SK-N-SH (cell line): ENCODE measurements at regions not wholly inside any gene's neighbourhood (a gene's known extent, or its start where the extent isn't known, plus 50 kb on each side); places are given as distances from the start of the nearest gene placed in this dataset.

Experiments used
- CTCF ChIP-seq: fragments of 200-600 bp; sonication (generic); IDR thresholded peaks from 2 replicates; pipeline ENCODE4 v1.6.1; 2017; ENCODE audit warnings: antibody characterized with exemption, mild to moderate bottlenecking, moderate library complexity
- EP300 ChIP-seq, 2 experiments: IDR thresholded peaks; 2 replicates each; pipeline versions ENCODE4 v1.4.0 to v1.6.1; 2012; ENCODE audit warnings: borderline replicate concordance in 1 of 2, low read depth in 1 of 2, low read length in 1 of 2
- EZH2phosphoT487 ChIP-seq: fragments of 200-600 bp; sonication (generic); IDR thresholded peaks from 2 replicates; pipeline ENCODE4 v1.6.1; 2017; ENCODE audit warnings: low read depth, mixed run types, mild to moderate bottlenecking, antibody characterized with exemption, moderate library complexity, borderline replicate concordance
- JUND ChIP-seq: IDR thresholded peaks from 2 replicates; pipeline ENCODE4 v1.4.0; 2012
- MAX ChIP-seq: IDR thresholded peaks from 2 replicates; pipeline ENCODE4 v1.4.0; 2012; ENCODE audit warnings: low read depth
- MEF2A ChIP-seq: IDR thresholded peaks from 2 replicates; pipeline ENCODE4 v1.4.0; 2012; ENCODE audit warnings: low read depth, borderline replicate concordance
- MXI1 ChIP-seq: IDR thresholded peaks from 2 replicates; pipeline ENCODE4 v1.6.1; 2012; ENCODE audit warnings: mild to moderate bottlenecking, low read depth, low read length, improper control_type of control experiment
- POLR2AphosphoS5 ChIP-seq: IDR thresholded peaks from 2 replicates; pipeline ENCODE4 v1.6.1; 2012; ENCODE audit warnings: low read depth, low read length
- RAD21 ChIP-seq: IDR thresholded peaks from 2 replicates; pipeline ENCODE4 v1.6.1; 2012; ENCODE audit warnings: mild to moderate bottlenecking, low read length
- RFX5 ChIP-seq: IDR thresholded peaks from 2 replicates; pipeline ENCODE4 v1.6.1; 2012; ENCODE audit warnings: mild to moderate bottlenecking, improper control_type of control experiment, low read length
- TAF1 ChIP-seq: IDR thresholded peaks from 2 replicates; pipeline ENCODE4 v1.6.1; 2012; ENCODE audit warnings: low read depth, mild to moderate bottlenecking, low read length, moderate library complexity, borderline replicate concordance
- ZBTB33 ChIP-seq: IDR thresholded peaks from 2 replicates; pipeline ENCODE4 v1.4.0; 2012; ENCODE audit warnings: low read depth, borderline replicate concordance
- TF ChIP-seq, protein P1 (sequence below): IDR thresholded peaks from 2 replicates; pipeline ENCODE4 v1.6.1; 2012; ENCODE audit warnings: mild to moderate bottlenecking, low read depth, low read length, moderate library complexity

- no peak for TF ChIP-seq CTCF
- TF ChIP-seq, protein P1, sequence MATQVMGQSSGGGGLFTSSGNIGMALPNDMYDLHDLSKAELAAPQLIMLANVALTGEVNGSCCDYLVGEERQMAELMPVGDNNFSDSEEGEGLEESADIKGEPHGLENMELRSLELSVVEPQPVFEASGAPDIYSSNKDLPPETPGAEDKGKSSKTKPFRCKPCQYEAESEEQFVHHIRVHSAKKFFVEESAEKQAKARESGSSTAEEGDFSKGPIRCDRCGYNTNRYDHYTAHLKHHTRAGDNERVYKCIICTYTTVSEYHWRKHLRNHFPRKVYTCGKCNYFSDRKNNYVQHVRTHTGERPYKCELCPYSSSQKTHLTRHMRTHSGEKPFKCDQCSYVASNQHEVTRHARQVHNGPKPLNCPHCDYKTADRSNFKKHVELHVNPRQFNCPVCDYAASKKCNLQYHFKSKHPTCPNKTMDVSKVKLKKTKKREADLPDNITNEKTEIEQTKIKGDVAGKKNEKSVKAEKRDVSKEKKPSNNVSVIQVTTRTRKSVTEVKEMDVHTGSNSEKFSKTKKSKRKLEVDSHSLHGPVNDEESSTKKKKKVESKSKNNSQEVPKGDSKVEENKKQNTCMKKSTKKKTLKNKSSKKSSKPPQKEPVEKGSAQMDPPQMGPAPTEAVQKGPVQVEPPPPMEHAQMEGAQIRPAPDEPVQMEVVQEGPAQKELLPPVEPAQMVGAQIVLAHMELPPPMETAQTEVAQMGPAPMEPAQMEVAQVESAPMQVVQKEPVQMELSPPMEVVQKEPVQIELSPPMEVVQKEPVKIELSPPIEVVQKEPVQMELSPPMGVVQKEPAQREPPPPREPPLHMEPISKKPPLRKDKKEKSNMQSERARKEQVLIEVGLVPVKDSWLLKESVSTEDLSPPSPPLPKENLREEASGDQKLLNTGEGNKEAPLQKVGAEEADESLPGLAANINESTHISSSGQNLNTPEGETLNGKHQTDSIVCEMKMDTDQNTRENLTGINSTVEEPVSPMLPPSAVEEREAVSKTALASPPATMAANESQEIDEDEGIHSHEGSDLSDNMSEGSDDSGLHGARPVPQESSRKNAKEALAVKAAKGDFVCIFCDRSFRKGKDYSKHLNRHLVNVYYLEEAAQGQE: no peak
- TF ChIP-seq ZBTB33: no peak
- no peak for TF ChIP-seq POLR2AphosphoS5
- TF ChIP-seq MAX: no peak
- TF ChIP-seq MEF2A: no peak
- TF ChIP-seq EZH2phosphoT487: no peak
- no peak for TF ChIP-seq TAF1
- no peak for TF ChIP-seq RFX5
- TF ChIP-seq JUND: no peak
- no peak for TF ChIP-seq MXI1
- TF ChIP-seq RAD21: no peak
- TF ChIP-seq EP300 (IDR thresholded peaks at IDR 0.05; ENCODE audit: borderline replicate concordance in 1 of 2, low read depth in 1 of 2, low read length in 1 of 2): no peak
Observed at GRCh38 chr2:185892484-185892883, 153.9 kb downstream of the FSIP2 start.
